Endothelial cell of umbilical vein (primary cell): ENCODE measurements at regions not wholly inside any gene's neighbourhood (a gene's known extent, or its start where the extent isn't known, plus 50 kb on each side); places are given as distances from the start of the nearest gene placed in this dataset.

Source experiments
- BruUV-seq: library from RNA; stranded (reverse); fragments of 400-500 nt; replicated peaks from 2 replicates; lab custom pipeline; 2021; lab: Mats Ljungman, UMichigan
- CTCF ChIA-PET: fragments of 300-600, 350-600 bp; sonication (Branson Sonifier 250); formaldehyde crosslinking; loops from one replicate; lab custom pipeline; 2021; ENCODE audit warnings: antibody characterized with exemption, inconsistent platforms; lab: Charles Lee
- POLR2A ChIA-PET: fragments of 300-600, 350-600 bp; sonication (Branson Sonifier 250); formaldehyde crosslinking; loops from one replicate; lab custom pipeline; 2021; ENCODE audit warnings: antibody characterized with exemption, inconsistent platforms; lab: Charles Lee
- DNase-seq: peaks from one replicate; pipeline ENCODE4 v3.0.0-alpha.2; 2011; ENCODE audit warnings: low read depth, low spot score
- FAIRE-seq: peaks from 2 replicates; lab custom pipeline; 2011; peaks lifted over from hg19 to GRCh38; lab: Jason Lieb, UNC
- H2AFZ ChIP-seq: 2 replicates; pipeline ENCODE4 v1.6.0; 2012; ENCODE audit warnings: low read depth, low read length, control low read depth, inconsistent platforms
- H3K27ac ChIP-seq: 2 replicates; pipeline ENCODE4 v1.5.1; 2011; ENCODE audit warnings: low read depth, mild to moderate bottlenecking, control low read depth, low read length, moderate library complexity; ENCODE audit not compliant: insufficient read depth
- H3K27me3 ChIP-seq, 2 experiments: 2 replicates each; pipeline versions ENCODE4 v1.6.0 to v1.6.1; 2011; ENCODE audit warnings: low read length in 2 of 2, mixed read lengths in 1 of 2; ENCODE audit not compliant: control insufficient read depth in 2 of 2, insufficient read depth in 2 of 2
- H3K36me3 ChIP-seq, 2 experiments: 2 replicates in 1 of 2; 3 replicates in 1 of 2; pipeline ENCODE4 v1.5.1; 2011; ENCODE audit warnings: low read length in 2 of 2, mild to moderate bottlenecking in 1 of 2, moderate library complexity in 1 of 2; ENCODE audit not compliant: control insufficient read depth in 2 of 2, insufficient read depth in 2 of 2; ENCODE audit errors: extremely low read depth in 1 of 2
- H3K4me1 ChIP-seq: 3 replicates; pipeline ENCODE4 v1.5.1; 2011; ENCODE audit warnings: mild to moderate bottlenecking, low read length; ENCODE audit not compliant: control insufficient read depth, insufficient read depth; ENCODE audit errors: extremely low read depth
- H3K4me2 ChIP-seq: 2 replicates; pipeline ENCODE4 v1.6.1; 2011; ENCODE audit warnings: low read length, control low read depth, mixed read lengths; ENCODE audit not compliant: insufficient read depth
- H3K4me3 ChIP-seq, 3 experiments: fragments of 200-600 bp in 1 of 3; sonication (generic), shearing (Covaris generic) in 1 of 3; replicated peaks in 1 of 3; 2 replicates each; pipeline ENCODE4 v1.5.1; 2011 to 2016; ENCODE audit warnings: control low read depth in 3 of 3, low read length in 3 of 3, mild to moderate bottlenecking in 2 of 3, inconsistent platforms in 1 of 3, low read depth in 1 of 3, moderate library complexity in 1 of 3; ENCODE audit not compliant: insufficient read depth in 1 of 3
- H3K79me2 ChIP-seq: 2 replicates; pipeline ENCODE4 v1.6.0; 2012; ENCODE audit warnings: low read length, inconsistent platforms; ENCODE audit not compliant: control insufficient read depth, insufficient read depth
- H3K9ac ChIP-seq: replicated peaks from 2 replicates; pipeline ENCODE3; 2011; ENCODE audit warnings: low read length, control low read depth; ENCODE audit not compliant: insufficient read depth; ENCODE audit errors: extremely low read depth
- H3K9me1 ChIP-seq: replicated peaks from 3 replicates; pipeline ENCODE4 v1.6.0; 2011; ENCODE audit warnings: mild to moderate bottlenecking, low read length; ENCODE audit not compliant: control insufficient read depth, insufficient read depth; ENCODE audit errors: extremely low read depth
- H3K9me3 ChIP-seq: replicated peaks from 2 replicates; pipeline ENCODE4 v1.5.1; 2012; ENCODE audit warnings: low read length, inconsistent platforms; ENCODE audit not compliant: control insufficient read depth, insufficient read depth
- H4K20me1 ChIP-seq: replicated peaks from 2 replicates; pipeline ENCODE3; 2011; ENCODE audit warnings: mild to moderate bottlenecking, low read length; ENCODE audit not compliant: control insufficient read depth, insufficient read depth; ENCODE audit errors: extremely low read depth
- EZH2 ChIP-seq: IDR thresholded peaks from 2 replicates; pipeline ENCODE4 v1.6.1; 2012; ENCODE audit warnings: borderline replicate concordance, low read depth, mild to moderate bottlenecking, moderate library complexity, low read length, inconsistent platforms; ENCODE audit not compliant: severe bottlenecking
- FOS ChIP-seq: IDR thresholded peaks from 2 replicates; pipeline ENCODE4 v1.6.1; 2011; ENCODE audit warnings: mild to moderate bottlenecking, low read length, moderate library complexity, borderline replicate concordance; ENCODE audit not compliant: insufficient read depth
- GATA2 ChIP-seq: IDR thresholded peaks from 2 replicates; pipeline ENCODE4 v1.7.0; 2011; ENCODE audit warnings: low read depth, mild to moderate bottlenecking, moderate library complexity, mixed read lengths, low read length; ENCODE audit not compliant: insufficient read length, insufficient read depth
- JUN ChIP-seq: IDR thresholded peaks from 2 replicates; pipeline ENCODE4 v1.6.1; 2011; ENCODE audit warnings: borderline replicate concordance, low read depth; ENCODE audit not compliant: insufficient read length, insufficient read depth
- MAX ChIP-seq: IDR thresholded peaks from 2 replicates; pipeline ENCODE4 v1.6.1; 2011; ENCODE audit not compliant: insufficient read depth, insufficient read length
- MYC ChIP-seq: IDR thresholded peaks from one replicate; pipeline ENCODE4 v1.6.1; 2011; ENCODE audit warnings: mild to moderate bottlenecking, low read depth, low read length
- POLR2A ChIP-seq: IDR thresholded peaks from 2 replicates; pipeline ENCODE4 v1.6.1; 2012; ENCODE audit warnings: low read depth, mild to moderate bottlenecking, control low read depth, low read length
- POLR2AphosphoS5 ChIP-seq: IDR thresholded peaks from 2 replicates; pipeline ENCODE4 v1.6.1; 2012; ENCODE audit warnings: low read depth, mild to moderate bottlenecking, control low read depth, low read length, moderate library complexity; ENCODE audit not compliant: insufficient read depth
- dilution Hi-C: fragments of 300-500 bp; cut with MboI; formaldehyde crosslinking; loops from one replicate; pipeline ENCODE4 v1.15.0; 2019; ENCODE audit warnings: low sequenced_read_pairs; ENCODE audit not compliant: extremely low pct_ligation_motif_present
- intact Hi-C: fragments of 100-400 bp; cut with micrococcal nuclease; formaldehyde crosslinking; loops from one replicate; pipeline ENCODE4 v1.10.0; 2022
- TF ChIP-seq, protein P1 (sequence below), 2 donors: IDR thresholded peaks; 1 replicate in 1 of 2; 2 replicates in 1 of 2; pipeline ENCODE4 v1.5.1; 2011; ENCODE audit warnings: low read length in 2 of 2, mild to moderate bottlenecking in 2 of 2, moderate library complexity in 2 of 2, control low read depth in 1 of 2, inconsistent platforms in 1 of 2, low read depth in 1 of 2; ENCODE audit not compliant: insufficient read depth in 1 of 2; ENCODE audit errors: extremely low read depth in 1 of 2

DNA sequence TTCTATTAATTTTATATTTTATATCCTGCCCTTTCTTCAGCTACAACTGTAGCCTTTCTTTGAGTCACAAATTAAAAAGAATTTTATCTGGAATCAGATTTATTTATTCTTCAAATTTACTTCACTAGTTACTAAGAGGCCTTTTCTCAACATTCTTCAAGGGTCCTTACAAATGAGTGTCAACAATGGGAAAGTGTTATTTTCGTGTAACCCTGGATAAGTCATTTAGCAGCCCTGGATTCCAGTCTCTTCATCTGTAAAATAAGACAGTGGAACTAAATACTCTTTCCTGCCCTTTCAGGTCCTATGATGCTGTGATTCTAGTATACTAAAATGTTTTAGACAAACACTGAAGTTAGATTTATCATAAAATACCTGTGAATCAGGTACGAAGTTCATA lies 397.0 kb downstream of the KLF12 start:
- Histone ChIP-seq H3K79me2 (no peaks in the 10 kb centered on the region), H3K27me3 (no peaks in the 10 kb centered on the region), H3K36me3 (no peaks in the 10 kb centered on the region), H2AFZ (no peak overlapping the region), H3K4me3 (no peak overlapping the region), H3K9ac (no peak overlapping the region), H3K9me3 (no peaks in the 10 kb centered on the region), H4K20me1 (no peaks in the 10 kb centered on the region), H3K9me1 (peaks cover 3% of the 10 kb centered on the region), H3K4me2 (no peak overlapping the region), H3K4me1 (no peaks in the 10 kb centered on the region), H3K27ac (no peak overlapping the region)
- POLR2A ChIA-PET, result no interaction called here
- CTCF ChIA-PET, result no interaction called here
- intact Hi-C loops, result no loop called here
- no TSS peak for BruUV-seq
- no peak for DNase-seq
- FAIRE-seq, result no peak
- TF ChIP-seq MAX (no peak), POLR2AphosphoS5 (no peak)
- TF ChIP-seq, protein P1, sequence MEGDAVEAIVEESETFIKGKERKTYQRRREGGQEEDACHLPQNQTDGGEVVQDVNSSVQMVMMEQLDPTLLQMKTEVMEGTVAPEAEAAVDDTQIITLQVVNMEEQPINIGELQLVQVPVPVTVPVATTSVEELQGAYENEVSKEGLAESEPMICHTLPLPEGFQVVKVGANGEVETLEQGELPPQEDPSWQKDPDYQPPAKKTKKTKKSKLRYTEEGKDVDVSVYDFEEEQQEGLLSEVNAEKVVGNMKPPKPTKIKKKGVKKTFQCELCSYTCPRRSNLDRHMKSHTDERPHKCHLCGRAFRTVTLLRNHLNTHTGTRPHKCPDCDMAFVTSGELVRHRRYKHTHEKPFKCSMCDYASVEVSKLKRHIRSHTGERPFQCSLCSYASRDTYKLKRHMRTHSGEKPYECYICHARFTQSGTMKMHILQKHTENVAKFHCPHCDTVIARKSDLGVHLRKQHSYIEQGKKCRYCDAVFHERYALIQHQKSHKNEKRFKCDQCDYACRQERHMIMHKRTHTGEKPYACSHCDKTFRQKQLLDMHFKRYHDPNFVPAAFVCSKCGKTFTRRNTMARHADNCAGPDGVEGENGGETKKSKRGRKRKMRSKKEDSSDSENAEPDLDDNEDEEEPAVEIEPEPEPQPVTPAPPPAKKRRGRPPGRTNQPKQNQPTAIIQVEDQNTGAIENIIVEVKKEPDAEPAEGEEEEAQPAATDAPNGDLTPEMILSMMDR (IDR thresholded peaks at IDR 0.05; ENCODE audit: extremely low read depth in 1 of 2, insufficient read depth in 1 of 2, low read depth in 1 of 2, low read length in 2 of 2), result no peak
- dilution Hi-C loops, result no loop called here

- H4K20me1 ChIP-seq, result no peaks in the 10 kb centered on the region
- no peak for FAIRE-seq
Measured at GRCh38 chr13:73733706-73734105, 400.5 kb downstream of the KLF12 start.

More at GRCh38 chr13:73733706-73734105, 400.5 kb downstream of the KLF12 start:
- CTCF ChIA-PET, result no interaction called here
- DNase-seq, result no peak
- Histone ChIP-seq H3K4me3 (no peak overlapping the region), H3K27ac (no peak overlapping the region), H3K9me1 (no peaks in the 10 kb centered on the region), H3K4me2 (no peak overlapping the region), H3K36me3 (no peaks in the 10 kb centered on the region), H3K9ac (no peak overlapping the region), H3K27me3 (no peaks in the 10 kb centered on the region), H3K4me1 (no peaks in the 10 kb centered on the region), H3K79me2 (no peaks in the 10 kb centered on the region), H2AFZ (no peak overlapping the region), H3K9me3 (no peaks in the 10 kb centered on the region)
- intact Hi-C loops (no loop called here), dilution Hi-C loops (no loop called here)
- POLR2A ChIA-PET, result no interaction called here
- BruUV-seq, result no TSS peak
- TF ChIP-seq FOS (no peak), POLR2A (no peak), MYC (no peak), POLR2AphosphoS5 (no peak), MAX (no peak), EZH2 (no peak), JUN (no peak), GATA2 (no peak)
- TF ChIP-seq, protein P1 (IDR thresholded peaks at IDR 0.05; ENCODE audit: extremely low read depth in 1 of 2, insufficient read depth in 1 of 2, low read depth in 1 of 2, low read length in 2 of 2), result no peak
